Breast epithelium (tissue), 3 donors: ENCODE measurements at regions not wholly inside any gene's neighbourhood (a gene's known extent, or its start where the extent isn't known, plus 50 kb on each side); places are given as distances from the start of the nearest gene placed in this dataset.

ENCODE experiments used
- CTCF ChIP-seq, 3 donors: fragments of 450-650 bp; IDR thresholded peaks; one replicate each; pipeline ENCODE4 v1.5.1; 2016 to 2017; ENCODE audit warnings: antibody characterized with exemption in 3 of 3, mild to moderate bottlenecking in 3 of 3, moderate library complexity in 3 of 3
- POLR2A ChIP-seq: fragments of 450-650 bp; IDR thresholded peaks from one replicate; pipeline ENCODE4 v1.6.1; 2016; ENCODE audit warnings: antibody characterized with exemption, mild to moderate bottlenecking, moderate library complexity

GRCh38 chr21:16530656-16531055 lies 800.9 kb downstream of the USP25 start:
- TF ChIP-seq CTCF (IDR thresholded peaks at IDR 0.05), result no peak
- no peak for TF ChIP-seq POLR2A
